HEK293T (cell line): ENCODE measurements at regions not wholly inside any gene's neighbourhood (a gene's known extent, or its start where the extent isn't known, plus 50 kb on each side); places are given as distances from the start of the nearest gene placed in this dataset.

ENCODE experiments used
- ARNT ChIP-seq: fragments of 450-650 bp; IDR thresholded peaks from 2 replicates; pipeline ENCODE4 v1.6.1; 2017; ENCODE audit warnings: mild to moderate bottlenecking
- BHLHE40 ChIP-seq: fragments of 450-650 bp; IDR thresholded peaks from 2 replicates; pipeline ENCODE4 v1.6.1; 2016; ENCODE audit warnings: mild to moderate bottlenecking, moderate library complexity, borderline replicate concordance
- ELF4 ChIP-seq: fragments of 450-650 bp; IDR thresholded peaks from 2 replicates; pipeline ENCODE4 v1.6.1; 2017; ENCODE audit warnings: antibody characterized with exemption
- FOXA1 ChIP-seq: fragments of 450-650 bp; IDR thresholded peaks from 2 replicates; pipeline ENCODE4 v1.6.1; 2016; ENCODE audit warnings: mild to moderate bottlenecking
- FOXK2 ChIP-seq: fragments of 450-650 bp; IDR thresholded peaks from 2 replicates; pipeline ENCODE4 v1.6.1; 2016; ENCODE audit warnings: mild to moderate bottlenecking
- FOXM1 ChIP-seq: fragments of 450-650 bp; IDR thresholded peaks from 2 replicates; pipeline ENCODE4 v1.6.1; 2017; ENCODE audit warnings: mild to moderate bottlenecking, borderline replicate concordance
- HDGF ChIP-seq: fragments of 450-650 bp; IDR thresholded peaks from 2 replicates; pipeline ENCODE4 v1.6.1; 2017; ENCODE audit warnings: antibody characterized with exemption, borderline replicate concordance
- L3MBTL2 ChIP-seq: fragments of 450-650 bp; conservative IDR thresholded peaks from 2 replicates; pipeline ENCODE4 v1.6.1; 2016; ENCODE audit warnings: mild to moderate bottlenecking
- NFRKB ChIP-seq: fragments of 450-650 bp; IDR thresholded peaks from 2 replicates; pipeline ENCODE4 v1.6.1; 2016; ENCODE audit warnings: mild to moderate bottlenecking, moderate library complexity
- PKNOX1 ChIP-seq: fragments of 450-650 bp; IDR thresholded peaks from 2 replicates; pipeline ENCODE4 v1.6.1; 2016
- SP1 ChIP-seq: fragments of 450-650 bp; IDR thresholded peaks from 2 replicates; pipeline ENCODE4 v1.6.1; 2017
- SUZ12 ChIP-seq: fragments of 450-650 bp; IDR thresholded peaks from 2 replicates; pipeline ENCODE4 v1.6.1; 2016; ENCODE audit warnings: mild to moderate bottlenecking
- TARDBP ChIP-seq: fragments of 450-650 bp; IDR thresholded peaks from 2 replicates; pipeline ENCODE4 v1.6.1; 2016
- ZNF384 ChIP-seq: fragments of 450-650 bp; IDR thresholded peaks from 2 replicates; pipeline ENCODE4 v1.6.1; 2016

- no peak for TF ChIP-seq ELF4
- TF ChIP-seq FOXM1, result no peak
- TF ChIP-seq BHLHE40, result no peak
- TF ChIP-seq PKNOX1, result no peak
- no peak for TF ChIP-seq SP1
- no peak for TF ChIP-seq HDGF
- no peak for TF ChIP-seq FOXK2
- TF ChIP-seq ARNT, result no peak
- no peak for TF ChIP-seq NFRKB
- TF ChIP-seq TARDBP, result no peak
- no peak for TF ChIP-seq SUZ12
- no peak for TF ChIP-seq FOXA1
- TF ChIP-seq ZNF384, result no peak
- TF ChIP-seq L3MBTL2, result no peak
Measured at GRCh38 chr22:47375621-47376321, 613.3 kb downstream of the TBC1D22A start.
